ENCODE measurements at regions not wholly inside any gene's neighbourhood (a gene's known extent, or its start where the extent isn't known, plus 50 kb on each side); places are given as distances from the start of the nearest gene placed in this dataset.

DNA sequence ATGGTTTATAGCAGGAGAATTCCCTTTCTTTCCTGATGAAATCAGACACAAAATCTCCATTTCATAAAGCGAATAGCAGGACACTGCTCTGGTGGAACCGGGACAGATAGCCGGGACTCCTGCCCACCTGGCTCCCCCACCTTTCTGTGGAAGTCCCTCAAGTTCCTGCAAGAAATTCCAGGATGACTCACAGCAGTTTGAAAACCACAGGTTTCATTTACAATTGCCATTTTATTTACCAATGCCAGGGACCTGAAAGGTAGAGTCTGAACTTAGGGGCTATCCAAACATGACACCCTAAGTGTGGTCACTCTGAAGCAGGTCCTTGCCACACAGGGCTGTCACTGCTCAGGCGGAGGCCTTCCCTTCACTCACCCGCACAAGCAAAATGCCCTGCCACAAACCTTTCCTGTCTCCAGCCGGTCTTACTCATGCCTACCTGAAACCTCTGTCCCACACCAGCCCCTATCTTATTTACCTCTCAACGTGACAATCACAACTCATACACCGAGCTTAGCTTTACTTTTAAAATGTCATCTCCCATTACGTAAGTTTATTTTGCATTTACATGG, 63.3 kb upstream of the TAF1L start:
- H3K27ac Mint-ChIP-seq: no peak overlapping the region
- peaks cover 0 to 4% (median 0%) of the 10 kb centered on the region in 8 donors for H3K9me3 Mint-ChIP-seq
- ChIA-PET CTCF (ENCODE audit: partially characterized antibody) (no interaction called here), POLR2A (ENCODE audit: partially characterized antibody) (no interaction called here)
- no peak for DNase-seq
- H3K4me3 Mint-ChIP-seq: no peak overlapping the region
- peaks cover 0 to 3% of the 10 kb centered on the region in 2 donors for H3K27me3 Mint-ChIP-seq
- H3K4me1 Mint-ChIP-seq: no peaks in the 10 kb centered on the region
- Histone ChIP-seq H3K36me3 (ENCODE audit: insufficient read depth, low read length) (no peaks in the 10 kb centered on the region), H3K27me3 (ENCODE audit: insufficient read depth, low read length) (no peaks in the 10 kb centered on the region), H3K27ac (ENCODE audit: low read depth, low read length) (no peak overlapping the region), H3K4me3 (ENCODE audit: low read length in 2 of 2) (no peak overlapping the region), H3K9me3 (ENCODE audit: control insufficient read depth in 1 of 2, low read length in 2 of 2) (no peaks in the 10 kb centered on the region), H3K4me1 (ENCODE audit: insufficient read depth, low read length) (no peaks in the 10 kb centered on the region)
- H3K36me3 Mint-ChIP-seq: no peaks in the 10 kb centered on the region
- intact Hi-C loops (cut with micrococcal nuclease): no loop called here

DNA sequence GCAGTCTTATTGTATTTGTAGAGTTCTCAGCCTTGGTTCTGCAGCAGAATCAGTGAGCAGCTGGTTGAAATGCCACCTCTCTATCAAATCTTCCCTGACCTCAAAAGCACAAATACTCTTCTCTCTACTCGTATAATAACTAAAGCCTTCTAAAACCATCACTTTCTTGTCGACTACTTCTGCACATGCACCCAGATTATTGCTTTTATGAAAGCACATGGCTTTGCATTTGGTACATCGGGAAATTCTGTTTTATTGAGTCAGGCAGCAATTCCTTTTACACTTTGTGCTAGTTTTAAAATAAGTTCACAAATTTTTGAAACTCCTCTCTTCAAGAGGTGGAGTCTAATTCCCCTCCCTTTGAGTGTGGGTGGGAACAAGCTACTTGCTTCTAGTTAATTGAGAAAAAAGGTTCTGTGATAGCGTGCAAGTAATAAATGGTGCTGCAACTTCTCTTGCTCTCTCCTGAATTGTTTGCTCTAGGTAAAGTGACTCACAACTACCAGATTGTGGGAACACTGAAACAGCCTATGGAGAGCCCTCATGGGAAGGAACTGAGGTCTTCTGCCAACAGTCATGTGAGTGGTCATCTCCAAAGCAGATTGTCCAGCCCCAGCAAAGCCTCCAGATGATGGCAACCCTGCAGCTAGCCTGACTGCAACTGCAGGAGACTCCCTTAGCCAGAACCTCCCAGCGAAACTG, 66.0 kb upstream of the TAF1L start:
- H3K27ac Mint-ChIP-seq: no peak overlapping the region
- ChIA-PET CTCF (ENCODE audit: partially characterized antibody) (interaction anchor here (0.8 kb wide), 1 partner anchor 36 kb away, joined by 3 read pairs; no protein-coding TSS in a partner anchor), POLR2A (ENCODE audit: partially characterized antibody) (no interaction called here)
- intact Hi-C loops (cut with micrococcal nuclease): no loop called here
- H3K27me3 Mint-ChIP-seq: peaks cover 0 to 3% of the 10 kb centered on the region in 2 donors
- Histone ChIP-seq H3K4me1 (ENCODE audit: insufficient read depth, low read length) (no peaks in the 10 kb centered on the region), H3K9me3 (ENCODE audit: control insufficient read depth in 1 of 2, low read length in 2 of 2) (no peaks in the 10 kb centered on the region), H3K27ac (ENCODE audit: low read depth, low read length) (no peak overlapping the region), H3K27me3 (ENCODE audit: insufficient read depth, low read length) (no peaks in the 10 kb centered on the region), H3K4me3 (ENCODE audit: low read length in 2 of 2) (no peak overlapping the region), H3K36me3 (ENCODE audit: insufficient read depth, low read length) (no peaks in the 10 kb centered on the region)
- no peaks in the 10 kb centered on the region for H3K4me1 Mint-ChIP-seq
- no peaks in the 10 kb centered on the region for H3K9me3 Mint-ChIP-seq
- no peak for DNase-seq
- no peaks in the 10 kb centered on the region for H3K36me3 Mint-ChIP-seq
- H3K4me3 Mint-ChIP-seq: no peak overlapping the region

DNA sequence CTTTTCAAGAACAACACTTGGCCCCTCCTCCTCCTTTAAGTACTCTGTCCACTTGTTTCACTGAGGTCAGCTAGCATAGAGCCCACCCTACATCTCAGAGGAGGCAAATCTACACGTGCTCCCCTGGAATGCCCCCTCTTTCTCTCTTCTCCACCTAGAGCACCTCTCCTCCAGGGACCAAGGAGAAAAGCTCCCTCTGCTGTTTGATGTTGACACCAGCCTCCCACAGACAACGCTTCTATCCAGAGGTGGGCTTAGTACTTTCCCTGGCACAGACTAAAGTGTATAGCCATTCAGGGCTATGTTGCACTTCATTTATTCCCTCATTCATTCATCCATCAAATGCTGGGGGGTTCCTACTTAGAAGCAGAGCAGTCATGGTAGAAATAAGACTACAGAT, 68.2 kb upstream of the TAF1L start:
- POLR2A ChIA-PET (ENCODE audit: partially characterized antibody): no interaction called here
- no peaks in the 10 kb centered on the region for H3K9me3 Mint-ChIP-seq
- Histone ChIP-seq H3K27ac (ENCODE audit: low read depth, low read length) (no peak overlapping the region), H3K36me3 (ENCODE audit: insufficient read depth, low read length) (no peaks in the 10 kb centered on the region), H3K4me3 (ENCODE audit: low read length in 2 of 2) (no peak overlapping the region), H3K9me3 (ENCODE audit: control insufficient read depth in 1 of 2, low read length in 2 of 2) (no peaks in the 10 kb centered on the region), H3K27me3 (ENCODE audit: insufficient read depth, low read length) (no peaks in the 10 kb centered on the region), H3K4me1 (ENCODE audit: insufficient read depth, low read length) (no peaks in the 10 kb centered on the region)
- intact Hi-C loops (cut with micrococcal nuclease): no loop called here
- no peaks in the 10 kb centered on the region for H3K36me3 Mint-ChIP-seq
- no peak for DNase-seq
- CTCF ChIA-PET (ENCODE audit: partially characterized antibody): no interaction called here
- no peaks in the 10 kb centered on the region for H3K4me1 Mint-ChIP-seq
- H3K27me3 Mint-ChIP-seq: peaks cover 3 to 4% of the 10 kb centered on the region in 2 donors
- no peak overlapping the region for H3K27ac Mint-ChIP-seq
- H3K4me3 Mint-ChIP-seq: no peak overlapping the region

DNA sequence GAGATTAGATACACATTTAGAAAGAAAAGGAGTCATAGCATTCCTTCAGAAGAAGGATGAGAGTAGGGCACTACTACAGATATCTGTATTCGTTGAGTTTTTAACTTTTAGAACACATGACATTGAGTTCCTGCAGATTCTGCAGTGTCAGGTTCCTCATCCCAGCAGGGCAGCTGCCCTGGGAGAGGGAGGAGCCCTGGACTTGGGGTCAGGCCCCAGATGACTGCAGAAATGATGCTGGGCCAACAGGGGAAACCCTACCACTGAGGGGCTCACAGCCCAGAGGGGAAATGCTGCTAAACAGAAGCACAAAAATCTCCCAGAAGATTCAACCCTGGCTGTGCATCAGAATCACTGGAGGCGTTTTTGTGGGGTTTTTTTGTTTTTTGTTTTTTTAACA, 68.9 kb upstream of the TAF1L start:
- Mint-ChIP-seq H3K27me3 (peaks cover 0 to 4% of the 10 kb centered on the region in 2 donors), H3K27ac (no peak overlapping the region), H3K4me3 (no peak overlapping the region), H3K4me1 (no peaks in the 10 kb centered on the region), H3K36me3 (no peaks in the 10 kb centered on the region), H3K9me3 (no peaks in the 10 kb centered on the region)
- H3K4me1 ChIP-seq (ENCODE audit: insufficient read depth, low read length): no peaks in the 10 kb centered on the region
- H3K9me3 ChIP-seq (ENCODE audit: control insufficient read depth in 1 of 2, low read length in 2 of 2): no peaks in the 10 kb centered on the region
- no peaks in the 10 kb centered on the region for H3K36me3 ChIP-seq (ENCODE audit: insufficient read depth, low read length)
- DNase-seq: no peak
- H3K4me3 ChIP-seq (ENCODE audit: low read length in 2 of 2): no peak overlapping the region
- no peaks in the 10 kb centered on the region for H3K27me3 ChIP-seq (ENCODE audit: insufficient read depth, low read length)
- H3K27ac ChIP-seq (ENCODE audit: low read depth, low read length): no peak overlapping the region
- CTCF ChIA-PET (ENCODE audit: partially characterized antibody): no interaction called here
- POLR2A ChIA-PET (ENCODE audit: partially characterized antibody): no interaction called here
- intact Hi-C loops (cut with micrococcal nuclease): no loop called here

GRCh38 chr9:32705059-32705458, 69.6 kb upstream of the TAF1L start:
- no peak overlapping the region for H3K4me3 ChIP-seq (ENCODE audit: low read length in 2 of 2)
- Mint-ChIP-seq H3K36me3 (no peaks in the 10 kb centered on the region), H3K9me3 (peaks cover 0 to 5% (median 0%) of the 10 kb centered on the region in 8 donors), H3K27me3 (peaks cover 0 to 4% of the 10 kb centered on the region in 2 donors), H3K4me3 (no peak overlapping the region), H3K4me1 (no peaks in the 10 kb centered on the region), H3K27ac (no peak overlapping the region)
- intact Hi-C loops (cut with micrococcal nuclease): no loop called here
- no peak for DNase-seq
- no peaks in the 10 kb centered on the region for H3K36me3 ChIP-seq (ENCODE audit: insufficient read depth, low read length)
- no peaks in the 10 kb centered on the region for H3K27me3 ChIP-seq (ENCODE audit: insufficient read depth, low read length)
- POLR2A ChIA-PET (ENCODE audit: partially characterized antibody): no interaction called here
- CTCF ChIA-PET (ENCODE audit: partially characterized antibody): no interaction called here
- no peaks in the 10 kb centered on the region for H3K4me1 ChIP-seq (ENCODE audit: insufficient read depth, low read length)
- no peak overlapping the region for H3K27ac ChIP-seq (ENCODE audit: low read depth, low read length)
- H3K9me3 ChIP-seq (ENCODE audit: control insufficient read depth in 1 of 2, low read length in 2 of 2): no peaks in the 10 kb centered on the region

- Mint-ChIP-seq H3K4me1 (no peaks in the 10 kb centered on the region), H3K9me3 (peaks cover 0 to 8% (median 0%) of the 10 kb centered on the region in 8 donors), H3K27ac (no peak overlapping the region), H3K4me3 (no peak overlapping the region), H3K27me3 (peaks cover 0 to 4% of the 10 kb centered on the region in 2 donors), H3K36me3 (no peaks in the 10 kb centered on the region)
- ChIA-PET POLR2A (ENCODE audit: partially characterized antibody) (no interaction called here), CTCF (ENCODE audit: partially characterized antibody) (no interaction called here)
- Histone ChIP-seq H3K27me3 (ENCODE audit: insufficient read depth, low read length) (no peaks in the 10 kb centered on the region), H3K27ac (ENCODE audit: low read depth, low read length) (no peak overlapping the region), H3K36me3 (ENCODE audit: insufficient read depth, low read length) (no peaks in the 10 kb centered on the region), H3K4me1 (ENCODE audit: insufficient read depth, low read length) (no peaks in the 10 kb centered on the region), H3K4me3 (ENCODE audit: low read length in 2 of 2) (no peak overlapping the region), H3K9me3 (ENCODE audit: control insufficient read depth in 1 of 2, low read length in 2 of 2) (no peaks in the 10 kb centered on the region)
- intact Hi-C loops (cut with micrococcal nuclease): no loop called here
- DNase-seq: no peak
These were observed 70.7 kb upstream of the TAF1L start for GRCh38 chr9:32706004-32706724.

- no peak for DNase-seq
- POLR2A ChIA-PET (ENCODE audit: partially characterized antibody): no interaction called here
- Histone ChIP-seq H3K9me3 (ENCODE audit: control insufficient read depth in 1 of 2, low read length in 2 of 2) (no peaks in the 10 kb centered on the region), H3K4me3 (ENCODE audit: low read length in 2 of 2) (no peak overlapping the region), H3K4me1 (ENCODE audit: insufficient read depth, low read length) (no peaks in the 10 kb centered on the region), H3K27me3 (ENCODE audit: insufficient read depth, low read length) (no peaks in the 10 kb centered on the region), H3K27ac (ENCODE audit: low read depth, low read length) (no peak overlapping the region), H3K36me3 (ENCODE audit: insufficient read depth, low read length) (no peaks in the 10 kb centered on the region)
- Mint-ChIP-seq H3K27ac (no peak overlapping the region), H3K9me3 (peaks cover 0 to 8% (median 0%) of the 10 kb centered on the region in 8 donors), H3K36me3 (no peaks in the 10 kb centered on the region), H3K4me1 (no peaks in the 10 kb centered on the region), H3K27me3 (peaks cover 0 to 4% of the 10 kb centered on the region in 2 donors), H3K4me3 (no peak overlapping the region)
- CTCF ChIA-PET (ENCODE audit: partially characterized antibody): no interaction called here
- intact Hi-C loops (cut with micrococcal nuclease): no loop called here
These were observed 71.2 kb upstream of the TAF1L start for GRCh38 chr9:32706725-32707100.
